ENCODE measurements at regions not wholly inside any gene's neighbourhood (a gene's known extent, or its start where the extent isn't known, plus 50 kb on each side); places are given as distances from the start of the nearest gene placed in this dataset.
"Not testable (repeated sequence)": the region's sequence is repeated elsewhere in the genome, so short reads cannot be mapped to it uniquely, and the experiment has no call there.

DNA sequence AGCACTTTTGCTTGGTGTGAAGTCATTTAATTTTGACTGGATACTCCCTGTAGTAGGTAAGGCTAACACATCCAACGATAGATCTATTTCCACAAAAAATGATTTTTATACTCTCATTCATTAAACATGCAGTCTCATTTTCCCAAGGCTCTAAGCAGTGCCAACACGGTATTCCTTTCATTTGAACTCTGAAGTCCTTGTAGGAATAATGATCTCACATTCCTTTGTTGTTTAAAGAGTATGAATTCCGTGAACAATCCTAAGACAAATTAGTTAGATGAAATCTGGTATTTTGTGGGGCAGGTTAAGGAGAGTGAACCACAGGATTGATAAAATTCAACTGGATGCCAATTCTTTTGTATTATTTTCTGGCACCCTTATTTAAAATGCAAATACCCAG, 66.6 kb downstream of the LACC1 start:
- no peak for DNase-seq (ENCODE audit: low read depth in 2 of 2)

DNA sequence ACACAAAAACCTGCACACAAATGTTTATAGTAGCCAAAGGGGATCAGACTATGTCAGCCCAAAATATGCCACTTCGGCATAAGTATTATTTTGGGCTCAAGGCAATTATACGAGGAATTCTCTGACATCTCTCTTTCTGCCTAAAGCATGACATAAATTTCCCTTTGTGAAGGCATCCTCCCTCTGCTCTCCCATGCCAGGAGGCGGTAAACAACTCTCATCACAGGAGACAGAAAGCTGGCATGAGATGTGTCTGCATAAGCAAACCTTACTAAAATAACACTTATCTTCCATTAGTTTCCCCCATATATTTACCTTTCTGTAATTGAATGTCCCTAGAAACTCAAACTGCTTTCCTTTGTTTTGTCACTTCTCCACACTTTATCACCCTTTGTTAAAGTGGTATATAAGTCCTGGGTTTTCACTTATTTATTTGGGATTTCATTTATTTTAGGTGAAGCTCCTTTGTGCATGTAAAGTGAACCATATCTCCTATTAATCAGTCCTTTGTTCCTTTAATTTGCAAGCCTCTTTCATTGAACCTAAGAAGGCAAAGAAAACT, 68.3 kb downstream of the LACC1 start:
- no peak for DNase-seq (ENCODE audit: low read depth in 2 of 2)

GRCh38 chr13:43953370-43953769, 73.7 kb downstream of the LACC1 start:
- DNase-seq (ENCODE audit: low read depth in 2 of 2) = no peak

GRCh38 chr13:43956975-43957374, 77.3 kb downstream of the LACC1 start:
- not testable (repeated sequence) for DNase-seq (ENCODE audit: low read depth in 2 of 2)

GRCh38 chr13:43959291-43959690, 79.6 kb downstream of the LACC1 start:
- DNase-seq (ENCODE audit: low read depth in 2 of 2) = no peak

DNA sequence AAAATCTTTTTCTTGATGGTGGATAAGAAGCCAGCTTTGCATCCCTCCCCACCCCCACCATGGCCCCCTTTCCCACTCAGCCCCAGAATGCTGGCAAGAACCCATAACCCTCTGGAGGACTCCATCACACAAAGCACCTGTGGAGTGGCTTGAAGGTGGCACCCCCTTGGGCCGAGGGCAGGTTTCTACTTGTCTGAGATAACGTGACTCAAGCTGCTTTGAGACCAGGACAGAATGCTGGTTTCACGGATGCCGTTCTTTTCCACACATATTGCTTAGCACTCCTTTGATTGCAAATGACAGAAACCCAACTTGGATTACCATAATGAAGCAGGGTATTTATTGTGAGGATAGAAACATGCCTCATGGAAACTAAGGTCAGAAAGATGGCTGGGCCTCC, 82.2 kb downstream of the LACC1 start:
- DNase-seq (ENCODE audit: low read depth in 2 of 2) = no peak

DNA sequence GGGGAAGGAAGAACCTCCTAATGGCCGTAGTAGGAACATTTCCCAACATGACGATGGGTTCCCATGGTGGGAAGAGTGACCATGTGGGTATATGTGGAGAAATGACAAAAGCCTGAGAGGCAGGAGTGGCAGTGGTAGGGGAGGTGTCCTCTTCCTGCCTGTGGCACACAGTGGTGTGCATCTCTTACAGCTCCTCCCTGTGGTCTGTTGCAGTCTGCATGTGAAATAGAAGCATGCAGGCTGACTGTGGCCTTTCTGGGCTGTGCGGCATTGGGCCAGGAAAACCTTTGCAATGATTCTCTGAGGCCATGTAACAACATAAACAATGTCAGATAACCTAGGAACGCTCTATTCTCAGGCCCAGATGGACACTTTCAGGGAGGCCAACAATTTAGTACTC, 84.0 kb downstream of the LACC1 start:
- DNase-seq (ENCODE audit: low read depth in 2 of 2) = no peak

- DNase-seq (ENCODE audit: low read depth in 2 of 2) = no peak
These were observed 85.2 kb downstream of the LACC1 start for GRCh38 chr13:43964698-43965458.

DNA sequence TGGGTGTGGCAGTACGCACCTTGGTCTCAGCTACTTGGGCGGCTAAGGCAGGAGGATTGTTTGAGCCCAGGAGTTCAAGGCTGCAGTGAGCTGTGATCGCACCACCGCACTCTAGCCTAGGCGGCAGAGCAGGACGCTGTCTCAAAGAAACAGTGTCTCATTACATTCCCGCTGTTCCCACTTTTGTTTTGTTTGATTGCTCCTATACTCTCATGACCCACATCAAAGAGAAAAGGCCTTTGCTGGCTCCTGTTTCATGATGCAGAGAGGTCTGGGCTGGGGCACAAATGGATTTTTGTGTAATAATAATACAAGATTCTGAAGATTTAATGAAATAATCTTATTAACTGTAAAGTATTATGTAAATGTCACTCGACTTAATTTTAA, 85.7 kb downstream of the LACC1 start:
- DNase-seq (ENCODE audit: low read depth in 2 of 2) = no peak

GRCh38 chr13:43968251-43968942, 88.7 kb downstream of the LACC1 start:
- not testable (repeated sequence) for DNase-seq (ENCODE audit: low read depth in 2 of 2)

- DNase-seq (ENCODE audit: low read depth in 2 of 2) = not testable (repeated sequence)
These were observed 89.4 kb downstream of the LACC1 start for GRCh38 chr13:43968943-43969690.

GRCh38 chr13:43969919-43970318, 90.2 kb downstream of the LACC1 start:
- not testable (repeated sequence) for DNase-seq (ENCODE audit: low read depth in 2 of 2)

GRCh38 chr13:43970520-43971242, 91.0 kb downstream of the LACC1 start:
- DNase-seq (ENCODE audit: low read depth in 2 of 2) = not testable (repeated sequence)

GRCh38 chr13:43971324-43971723, 91.6 kb downstream of the LACC1 start:
- DNase-seq (ENCODE audit: low read depth in 2 of 2) = not testable (repeated sequence)

DNA sequence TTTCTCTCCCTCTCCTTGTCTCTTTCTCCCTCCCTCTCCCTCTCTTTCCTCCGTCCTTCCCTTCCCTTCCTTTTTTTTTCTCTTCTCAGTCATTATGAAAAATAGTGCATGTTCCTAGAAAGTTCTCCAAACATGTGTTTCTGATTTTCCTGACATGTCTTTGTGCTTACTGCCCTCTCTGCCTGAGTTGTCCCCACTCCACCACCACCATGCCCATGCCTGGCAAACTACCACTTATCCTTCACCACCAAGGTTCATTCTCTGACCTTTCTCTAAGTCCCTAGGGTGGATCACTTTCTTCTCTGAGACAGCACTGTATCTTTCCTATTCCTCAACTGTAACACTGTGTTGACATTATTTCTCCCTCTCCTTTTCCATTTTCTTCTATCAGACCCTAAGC, 98.2 kb downstream of the LACC1 start:
- DNase-seq (ENCODE audit: low read depth in 2 of 2) = no peak

DNA sequence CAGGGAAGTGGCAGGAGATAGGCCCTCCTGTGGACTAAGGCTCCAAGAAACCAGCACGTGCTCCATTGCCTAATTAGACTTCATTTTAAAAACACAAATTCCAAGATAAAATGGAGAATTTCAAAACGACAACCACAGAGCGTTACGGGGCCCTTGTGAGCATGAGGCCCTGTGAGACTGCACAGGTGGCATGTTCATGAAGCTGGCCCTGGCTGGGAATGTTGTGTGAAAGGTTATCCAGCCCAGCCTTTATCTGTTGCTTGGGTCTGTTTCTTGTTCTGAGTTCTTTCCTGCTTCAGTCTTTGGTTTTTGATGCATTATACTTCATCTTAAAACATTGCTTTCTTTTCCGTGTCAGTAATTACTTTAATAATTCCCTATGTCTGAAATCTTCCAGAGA, 99.0 kb downstream of the LACC1 start:
- no peak for DNase-seq (ENCODE audit: low read depth in 2 of 2)

DNA sequence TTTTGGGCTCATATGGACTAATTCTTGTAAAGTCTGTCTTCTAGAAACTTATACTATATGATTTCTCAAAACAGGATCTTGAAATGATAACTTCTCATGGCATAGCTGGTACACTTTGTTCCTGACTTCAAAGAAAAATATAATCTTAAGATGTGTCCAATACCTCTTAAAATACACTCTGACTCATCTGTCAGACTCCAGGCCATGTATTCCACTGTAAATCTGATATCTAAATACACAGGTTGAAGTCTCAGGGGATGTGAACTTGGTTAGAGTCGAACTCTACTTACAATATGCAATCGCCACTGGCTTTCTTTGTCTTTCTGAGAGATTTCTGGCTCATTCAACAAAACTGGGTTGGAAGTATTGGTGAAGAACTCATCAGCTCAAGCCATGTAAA, 99.8 kb downstream of the LACC1 start:
- no peak for DNase-seq (ENCODE audit: low read depth in 2 of 2)

DNA sequence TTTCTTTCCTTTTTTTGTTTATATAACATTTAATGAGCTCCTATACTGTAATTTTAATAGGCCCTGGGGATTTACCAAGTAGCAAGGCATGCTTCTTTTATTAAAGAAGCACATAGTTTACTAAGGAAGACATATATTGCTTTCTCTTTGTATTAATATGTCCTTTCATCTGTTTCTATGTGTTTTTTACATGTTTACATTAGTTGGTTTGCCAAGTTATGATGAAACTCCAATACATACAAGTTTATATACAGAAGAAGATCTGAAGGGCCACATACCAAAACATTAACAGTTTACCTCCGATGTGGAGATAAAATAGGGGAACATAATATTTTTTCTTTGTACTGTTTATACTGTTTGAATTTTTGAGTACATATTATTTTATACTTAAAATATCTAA, 100.9 kb downstream of the LACC1 start:
- no peak for DNase-seq (ENCODE audit: low read depth in 2 of 2)

DNA sequence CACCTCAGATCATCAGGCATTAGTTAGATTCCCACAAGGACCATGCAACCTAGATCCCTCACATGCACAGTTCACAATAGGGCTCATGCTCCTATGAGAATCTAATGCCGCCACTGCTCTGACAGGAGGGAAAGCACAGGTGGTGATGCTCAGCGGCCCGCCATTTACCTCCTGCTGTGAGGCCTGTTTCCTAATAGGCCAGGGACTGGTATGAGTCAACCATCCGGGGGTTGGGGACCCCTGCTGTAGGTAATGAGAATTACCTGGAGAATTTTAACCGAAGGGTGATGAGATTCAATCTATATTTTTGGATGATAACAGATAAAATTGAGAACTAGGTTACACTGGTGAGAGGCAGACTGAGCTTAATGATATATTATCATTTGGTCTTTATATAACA, 101.4 kb downstream of the LACC1 start:
- DNase-seq (ENCODE audit: low read depth in 2 of 2) = no peak

DNA sequence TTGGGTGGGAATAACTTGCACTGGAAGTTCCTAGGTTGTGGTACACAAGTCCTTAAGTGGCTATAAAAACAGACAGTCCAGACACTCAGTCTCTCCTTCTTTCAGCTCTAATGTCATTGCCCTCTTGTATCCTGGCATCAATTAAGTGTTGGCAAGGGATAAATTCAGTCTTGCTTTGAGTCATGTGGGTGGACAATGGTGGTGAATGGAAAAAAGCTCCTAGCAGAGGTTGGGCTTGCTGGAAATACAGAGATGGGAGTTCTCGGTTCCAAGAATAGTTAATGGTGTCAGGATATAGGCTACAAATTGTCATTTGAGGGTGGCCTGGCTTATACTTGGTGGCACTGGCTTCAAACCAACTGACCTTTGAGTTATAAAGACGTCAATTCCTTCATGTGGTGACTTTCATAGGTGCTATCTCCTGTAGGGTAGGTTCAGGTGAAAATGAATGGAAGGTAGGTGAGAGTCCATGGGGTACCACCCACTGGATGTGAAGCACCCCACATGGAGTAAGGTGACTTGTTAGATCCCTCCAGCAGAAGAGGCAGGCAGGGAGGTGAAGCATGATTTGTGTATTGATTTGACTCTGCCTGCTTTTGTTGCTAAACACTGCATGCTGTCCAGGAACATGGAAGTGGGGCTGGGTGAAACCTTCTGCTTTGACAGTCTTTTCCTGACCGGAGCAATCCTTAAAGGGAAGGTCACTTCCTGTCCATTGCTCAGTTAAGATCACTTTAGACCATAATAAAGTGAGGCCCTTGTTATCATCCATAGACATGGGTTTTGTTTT, 102.0 kb downstream of the LACC1 start:
- DNase-seq (ENCODE audit: low read depth in 2 of 2) = no peak

DNA sequence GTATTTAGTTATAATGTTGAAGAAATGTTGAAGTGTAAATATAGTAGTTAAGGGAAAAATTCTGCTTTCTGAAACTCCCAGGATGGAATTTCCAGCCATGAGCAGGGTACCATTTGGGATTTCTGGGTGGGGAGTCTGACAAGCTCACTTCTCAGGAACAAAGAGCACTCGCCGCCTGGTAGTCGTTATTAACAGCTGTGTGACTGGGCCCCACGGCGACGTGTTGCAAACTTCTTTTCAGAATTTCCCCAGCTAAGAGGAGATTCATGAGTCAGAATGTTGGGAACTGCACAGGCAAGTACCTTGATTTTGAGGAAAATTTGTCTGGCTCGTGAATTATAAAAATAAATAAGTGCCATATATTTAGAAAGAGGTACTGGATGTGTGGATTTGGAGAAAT, 103.7 kb downstream of the LACC1 start:
- no peak for DNase-seq (ENCODE audit: low read depth in 2 of 2)
